ENCODE measurements at regions not wholly inside any gene's neighbourhood (a gene's known extent, or its start where the extent isn't known, plus 50 kb on each side); places are given as distances from the start of the nearest gene placed in this dataset.

- DNase-seq (ENCODE audit: low read depth) = no peak
Measured at GRCh38 chr14:71705460-71705859, 226.8 kb upstream of the RGS6 start.

GRCh38 chr14:71709076-71709475 lies 223.2 kb upstream of the RGS6 start:
- DNase-seq (ENCODE audit: low read depth) = no peak

- DNase-seq (ENCODE audit: low read depth) = no peak
Measured at GRCh38 chr14:71709987-71710386, 222.2 kb upstream of the RGS6 start.

- no peak for DNase-seq (ENCODE audit: low read depth)
Measured at GRCh38 chr14:71711125-71711524, 221.1 kb upstream of the RGS6 start.

GRCh38 chr14:71711619-71712018 lies 220.6 kb upstream of the RGS6 start:
- no peak for DNase-seq (ENCODE audit: low read depth)

GRCh38 chr14:71712478-71712877 lies 219.8 kb upstream of the RGS6 start:
- DNase-seq (ENCODE audit: low read depth) = no peak

- DNase-seq (ENCODE audit: low read depth) = no peak
Measured at GRCh38 chr14:71713016-71713415, 219.2 kb upstream of the RGS6 start.

GRCh38 chr14:71713451-71713850 lies 218.8 kb upstream of the RGS6 start:
- no peak for DNase-seq (ENCODE audit: low read depth)

- no peak for DNase-seq (ENCODE audit: low read depth)
Measured at GRCh38 chr14:71714225-71714624, 218.0 kb upstream of the RGS6 start.

- no peak for DNase-seq (ENCODE audit: low read depth)
Measured at GRCh38 chr14:71716041-71716772, 216.0 kb upstream of the RGS6 start.

GRCh38 chr14:71720978-71721624 lies 211.1 kb upstream of the RGS6 start:
- no peak for DNase-seq (ENCODE audit: low read depth)

- DNase-seq (ENCODE audit: low read depth) = no peak
Measured at GRCh38 chr14:71721791-71722190, 210.4 kb upstream of the RGS6 start.

- no peak for DNase-seq (ENCODE audit: low read depth)
Measured at GRCh38 chr14:71722885-71723284, 209.3 kb upstream of the RGS6 start.

- peak; percentile 75 for DNase-seq (ENCODE audit: low read depth)
Measured at GRCh38 chr14:71725922-71726579, 206.2 kb upstream of the RGS6 start.

GRCh38 chr14:71726580-71727021 lies 205.6 kb upstream of the RGS6 start:
- peak; percentile 88 for DNase-seq (ENCODE audit: low read depth)

- no peak for DNase-seq (ENCODE audit: low read depth)
Measured at GRCh38 chr14:71728386-71728785, 203.8 kb upstream of the RGS6 start.

- no peak for DNase-seq (ENCODE audit: low read depth)
Measured at GRCh38 chr14:71729596-71729995, 202.6 kb upstream of the RGS6 start.

GRCh38 chr14:71730471-71730870 lies 201.8 kb upstream of the RGS6 start:
- DNase-seq (ENCODE audit: low read depth) = no peak

GRCh38 chr14:71731096-71731495 lies 201.1 kb upstream of the RGS6 start:
- DNase-seq (ENCODE audit: low read depth) = no peak

GRCh38 chr14:71733210-71733883 lies 198.9 kb upstream of the RGS6 start:
- DNase-seq (ENCODE audit: low read depth) = no peak

GRCh38 chr14:71734076-71734475 lies 198.2 kb upstream of the RGS6 start:
- DNase-seq (ENCODE audit: low read depth) = no peak

GRCh38 chr14:71734885-71735284 lies 197.3 kb upstream of the RGS6 start:
- peak; percentile 61 for DNase-seq (ENCODE audit: low read depth)
